ENCODE measurements at regions not wholly inside any gene's neighbourhood (a gene's known extent, or its start where the extent isn't known, plus 50 kb on each side); places are given as distances from the start of the nearest gene placed in this dataset.
A peak's percentile ranks its signal among the peaks of the same experiment; 100 is the strongest.
"Not testable (repeated sequence)": the region's sequence is repeated elsewhere in the genome, so short reads cannot be mapped to it uniquely, and the experiment has no call there.

GRCh38 chr7:110563286-110563685, 527.6 kb upstream of the LRRN3 start:
- H3K18ac ChIP-seq (ENCODE audit: low read length); H3K27ac ChIP-seq (ENCODE audit: low read depth, low read length); H3K23ac ChIP-seq (ENCODE audit: low read length); H3K56ac ChIP-seq (ENCODE audit: low read length); H3K36me3 ChIP-seq (ENCODE audit: control insufficient read depth, insufficient read depth, low read length); H3K27me3 ChIP-seq (ENCODE audit: insufficient read depth, low read length, poor library complexity); H3K79me1 ChIP-seq (ENCODE audit: low read length); H3K9ac ChIP-seq (ENCODE audit: low read length); H3K4ac ChIP-seq (ENCODE audit: low read depth, low read length); H4K5ac ChIP-seq (ENCODE audit: low read length); H3K4me3 ChIP-seq (ENCODE audit: low read length); H2BK5ac ChIP-seq (ENCODE audit: low read length); H2AK5ac ChIP-seq (ENCODE audit: low read length); H2BK120ac ChIP-seq (ENCODE audit: low read depth, low read length); H4K8ac ChIP-seq (ENCODE audit: low read depth, low read length); DNase-seq; H3K4me2 ChIP-seq (ENCODE audit: low read length); H3K79me2 ChIP-seq (ENCODE audit: control insufficient read depth, insufficient read depth, low read length); H2BK15ac ChIP-seq (replicated peaks; ENCODE audit: low read depth); H3K4me1 ChIP-seq (ENCODE audit: control insufficient read depth, low read depth, low read length): not testable (repeated sequence)
- no CpG with 5 or more reads among the region's 18 CpGs for WGBS (ENCODE audit: extremely low coverage, insufficient coverage, low lambda C conversion rate)

GRCh38 chr7:110564246-110564645, 526.7 kb upstream of the LRRN3 start:
- no peak overlapping the region for H3K27ac ChIP-seq (ENCODE audit: low read depth, low read length)
- H3K36me3 ChIP-seq (ENCODE audit: control insufficient read depth, insufficient read depth, low read length): no peaks in the 10 kb centered on the region
- H3K9ac ChIP-seq (ENCODE audit: low read length): no peak overlapping the region
- H4K5ac ChIP-seq (ENCODE audit: low read length): no peak overlapping the region
- H3K23ac ChIP-seq (ENCODE audit: low read length): no peak overlapping the region
- H2BK15ac ChIP-seq (replicated peaks; ENCODE audit: low read depth): no peak overlapping the region
- H3K79me2 ChIP-seq (ENCODE audit: control insufficient read depth, insufficient read depth, low read length): no peaks in the 10 kb centered on the region
- no peak for DNase-seq
- H3K27me3 ChIP-seq (ENCODE audit: insufficient read depth, low read length, poor library complexity): no peaks in the 10 kb centered on the region
- H3K4me1 ChIP-seq (ENCODE audit: control insufficient read depth, low read depth, low read length): no peaks in the 10 kb centered on the region
- no peaks in the 10 kb centered on the region for H3K79me1 ChIP-seq (ENCODE audit: low read length)
- H2BK120ac ChIP-seq (ENCODE audit: low read depth, low read length): no peak overlapping the region
- no peak overlapping the region for H2AK5ac ChIP-seq (ENCODE audit: low read length)
- no peak overlapping the region for H3K56ac ChIP-seq (ENCODE audit: low read length)
- H3K4ac ChIP-seq (ENCODE audit: low read depth, low read length): no peak overlapping the region
- no peak overlapping the region for H3K4me2 ChIP-seq (ENCODE audit: low read length)
- no peak overlapping the region for H4K8ac ChIP-seq (ENCODE audit: low read depth, low read length)
- no peak overlapping the region for H2BK5ac ChIP-seq (ENCODE audit: low read length)
- H3K4me3 ChIP-seq (ENCODE audit: low read length): no peak overlapping the region
- no peak overlapping the region for H3K18ac ChIP-seq (ENCODE audit: low read length)

- Histone ChIP-seq H3K27me3 (ENCODE audit: insufficient read depth, low read length, poor library complexity) (no peaks in the 10 kb centered on the region), H4K5ac (ENCODE audit: low read length) (no peak overlapping the region), H3K27ac (ENCODE audit: low read depth, low read length) (no peak overlapping the region), H2AK5ac (ENCODE audit: low read length) (no peak overlapping the region), H4K8ac (ENCODE audit: low read depth, low read length) (no peak overlapping the region), H3K4ac (ENCODE audit: low read depth, low read length) (no peak overlapping the region), H3K4me1 (ENCODE audit: control insufficient read depth, low read depth, low read length) (no peaks in the 10 kb centered on the region), H3K9ac (ENCODE audit: low read length) (no peak overlapping the region), H3K79me2 (ENCODE audit: control insufficient read depth, insufficient read depth, low read length) (no peaks in the 10 kb centered on the region), H3K23ac (ENCODE audit: low read length) (no peak overlapping the region), H2BK120ac (ENCODE audit: low read depth, low read length) (no peak overlapping the region), H3K4me3 (ENCODE audit: low read length) (no peak overlapping the region), H3K4me2 (ENCODE audit: low read length) (no peak overlapping the region), H2BK15ac (replicated peaks; ENCODE audit: low read depth) (no peak overlapping the region), H3K79me1 (ENCODE audit: low read length) (no peaks in the 10 kb centered on the region), H3K36me3 (ENCODE audit: control insufficient read depth, insufficient read depth, low read length) (no peaks in the 10 kb centered on the region), H3K18ac (ENCODE audit: low read length) (no peak overlapping the region), H3K56ac (ENCODE audit: low read length) (no peak overlapping the region), H2BK5ac (ENCODE audit: low read length) (no peak overlapping the region)
- no peak for DNase-seq
- no CpG with 5 or more reads among the region's 3 CpGs for WGBS (ENCODE audit: extremely low coverage, insufficient coverage, low lambda C conversion rate)
Observed at GRCh38 chr7:110568388-110568787, 522.5 kb upstream of the LRRN3 start.

GRCh38 chr7:110568932-110569331, 522.0 kb upstream of the LRRN3 start:
- Histone ChIP-seq H3K9ac (ENCODE audit: low read length) (no peak overlapping the region), H4K5ac (ENCODE audit: low read length) (no peak overlapping the region), H3K4ac (ENCODE audit: low read depth, low read length) (no peak overlapping the region), H3K79me2 (ENCODE audit: control insufficient read depth, insufficient read depth, low read length) (no peaks in the 10 kb centered on the region), H3K36me3 (ENCODE audit: control insufficient read depth, insufficient read depth, low read length) (no peaks in the 10 kb centered on the region), H3K56ac (ENCODE audit: low read length) (no peak overlapping the region), H3K4me2 (ENCODE audit: low read length) (no peak overlapping the region), H2BK5ac (ENCODE audit: low read length) (no peak overlapping the region), H2BK15ac (replicated peaks; ENCODE audit: low read depth) (no peak overlapping the region), H3K4me3 (ENCODE audit: low read length) (no peak overlapping the region), H3K18ac (ENCODE audit: low read length) (no peak overlapping the region), H3K27ac (ENCODE audit: low read depth, low read length) (no peak overlapping the region), H2BK120ac (ENCODE audit: low read depth, low read length) (no peak overlapping the region), H3K4me1 (ENCODE audit: control insufficient read depth, low read depth, low read length) (no peaks in the 10 kb centered on the region), H4K8ac (ENCODE audit: low read depth, low read length) (no peak overlapping the region), H3K27me3 (ENCODE audit: insufficient read depth, low read length, poor library complexity) (no peaks in the 10 kb centered on the region), H3K79me1 (ENCODE audit: low read length) (no peaks in the 10 kb centered on the region), H2AK5ac (ENCODE audit: low read length) (no peak overlapping the region), H3K23ac (ENCODE audit: low read length) (no peak overlapping the region)
- WGBS (ENCODE audit: extremely low coverage, insufficient coverage, low lambda C conversion rate): no CpG with 5 or more reads among the region's 6 CpGs
- DNase-seq: no peak

- DNase-seq: no peak
- Histone ChIP-seq H3K4ac (ENCODE audit: low read depth, low read length) (no peak overlapping the region), H4K5ac (ENCODE audit: low read length) (no peak overlapping the region), H2BK120ac (ENCODE audit: low read depth, low read length) (no peak overlapping the region), H3K4me3 (ENCODE audit: low read length) (no peak overlapping the region), H3K79me1 (ENCODE audit: low read length) (no peaks in the 10 kb centered on the region), H2BK5ac (ENCODE audit: low read length) (no peak overlapping the region), H3K23ac (ENCODE audit: low read length) (no peak overlapping the region), H3K4me2 (ENCODE audit: low read length) (no peak overlapping the region), H3K18ac (ENCODE audit: low read length) (no peak overlapping the region), H4K8ac (ENCODE audit: low read depth, low read length) (no peak overlapping the region), H2AK5ac (ENCODE audit: low read length) (no peak overlapping the region), H3K56ac (ENCODE audit: low read length) (no peak overlapping the region), H3K9ac (ENCODE audit: low read length) (no peak overlapping the region), H3K27me3 (ENCODE audit: insufficient read depth, low read length, poor library complexity) (no peaks in the 10 kb centered on the region), H3K4me1 (ENCODE audit: control insufficient read depth, low read depth, low read length) (no peaks in the 10 kb centered on the region), H3K36me3 (ENCODE audit: control insufficient read depth, insufficient read depth, low read length) (no peaks in the 10 kb centered on the region), H3K79me2 (ENCODE audit: control insufficient read depth, insufficient read depth, low read length) (no peaks in the 10 kb centered on the region), H2BK15ac (replicated peaks; ENCODE audit: low read depth) (no peak overlapping the region), H3K27ac (ENCODE audit: low read depth, low read length) (no peak overlapping the region)
- WGBS (ENCODE audit: extremely low coverage, insufficient coverage, low lambda C conversion rate): no CpG with 5 or more reads among the region's 6 CpGs
Observed at GRCh38 chr7:110569486-110570205, 521.3 kb upstream of the LRRN3 start.

- H3K27ac ChIP-seq (ENCODE audit: low read depth, low read length): no peak overlapping the region
- WGBS (ENCODE audit: extremely low coverage, insufficient coverage, low lambda C conversion rate): no CpG with 5 or more reads among the region's 6 CpGs
Observed at GRCh38 chr7:110573862-110574528, 516.9 kb upstream of the LRRN3 start.

More at GRCh38 chr7:110573862-110574528, 516.9 kb upstream of the LRRN3 start:
- no peak overlapping the region for H2BK15ac ChIP-seq (replicated peaks; ENCODE audit: low read depth)
- H4K5ac ChIP-seq (ENCODE audit: low read length): no peak overlapping the region
- no peaks in the 10 kb centered on the region for H3K36me3 ChIP-seq (ENCODE audit: control insufficient read depth, insufficient read depth, low read length)
- H3K79me2 ChIP-seq (ENCODE audit: control insufficient read depth, insufficient read depth, low read length): no peaks in the 10 kb centered on the region
- peak; percentile 85 for DNase-seq
- no peaks in the 10 kb centered on the region for H3K4me1 ChIP-seq (ENCODE audit: control insufficient read depth, low read depth, low read length)
- H3K27me3 ChIP-seq (ENCODE audit: insufficient read depth, low read length, poor library complexity): no peaks in the 10 kb centered on the region
- no peak overlapping the region for H2BK120ac ChIP-seq (ENCODE audit: low read depth, low read length)
- no peak overlapping the region for H3K4ac ChIP-seq (ENCODE audit: low read depth, low read length)
- no peak overlapping the region for H2BK5ac ChIP-seq (ENCODE audit: low read length)
- no peak overlapping the region for H2AK5ac ChIP-seq (ENCODE audit: low read length)
- H3K4me3 ChIP-seq (ENCODE audit: low read length): no peak overlapping the region
- H3K4me2 ChIP-seq (ENCODE audit: low read length): no peak overlapping the region
- H4K8ac ChIP-seq (ENCODE audit: low read depth, low read length): no peak overlapping the region
- no peak overlapping the region for H3K56ac ChIP-seq (ENCODE audit: low read length)
- no peak overlapping the region for H3K9ac ChIP-seq (ENCODE audit: low read length)
- H3K79me1 ChIP-seq (ENCODE audit: low read length): no peaks in the 10 kb centered on the region
- no peak overlapping the region for H3K23ac ChIP-seq (ENCODE audit: low read length)
- H3K18ac ChIP-seq (ENCODE audit: low read length): peak overlapping the region; percentile 18

All from mesendoderm (in vitro differentiated cells).